ENCODE measurements at regions not wholly inside any gene's neighbourhood (a gene's known extent, or its start where the extent isn't known, plus 50 kb on each side); places are given as distances from the start of the nearest gene placed in this dataset.
"Not testable (repeated sequence)": the region's sequence is repeated elsewhere in the genome, so short reads cannot be mapped to it uniquely, and the experiment has no call there.

DNA sequence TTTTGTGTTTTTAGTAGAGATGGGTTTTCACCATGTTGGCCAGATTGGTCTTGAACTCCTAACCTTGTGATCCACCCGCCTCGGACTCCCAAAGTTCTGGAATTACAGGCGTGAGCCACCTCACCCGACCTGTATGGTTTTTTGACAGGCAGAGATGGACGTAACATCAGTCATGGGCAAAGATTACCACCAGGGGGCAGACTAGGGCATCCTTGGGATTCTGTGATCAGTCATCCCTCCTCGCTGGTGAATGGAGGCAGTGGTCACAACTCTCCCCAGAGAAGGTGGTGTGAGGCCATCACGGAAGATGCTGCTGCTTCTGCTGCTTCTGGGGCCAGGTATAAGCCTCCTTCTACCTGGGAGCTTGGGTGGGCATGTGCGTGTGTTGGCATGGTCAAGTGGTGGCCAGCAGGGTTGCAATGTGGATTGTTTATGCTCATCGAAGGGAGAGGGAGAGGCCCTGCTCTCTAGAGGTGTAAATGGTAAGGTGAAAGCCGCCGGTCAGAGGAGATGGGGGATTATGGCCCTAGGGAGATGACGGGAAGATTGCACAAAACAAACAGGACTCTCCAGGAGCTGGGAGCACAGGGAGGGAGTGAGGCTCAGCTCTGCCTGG is 122.7 kb upstream of the PRSS1 start:
- TF ChIP-seq, protein P1, sequence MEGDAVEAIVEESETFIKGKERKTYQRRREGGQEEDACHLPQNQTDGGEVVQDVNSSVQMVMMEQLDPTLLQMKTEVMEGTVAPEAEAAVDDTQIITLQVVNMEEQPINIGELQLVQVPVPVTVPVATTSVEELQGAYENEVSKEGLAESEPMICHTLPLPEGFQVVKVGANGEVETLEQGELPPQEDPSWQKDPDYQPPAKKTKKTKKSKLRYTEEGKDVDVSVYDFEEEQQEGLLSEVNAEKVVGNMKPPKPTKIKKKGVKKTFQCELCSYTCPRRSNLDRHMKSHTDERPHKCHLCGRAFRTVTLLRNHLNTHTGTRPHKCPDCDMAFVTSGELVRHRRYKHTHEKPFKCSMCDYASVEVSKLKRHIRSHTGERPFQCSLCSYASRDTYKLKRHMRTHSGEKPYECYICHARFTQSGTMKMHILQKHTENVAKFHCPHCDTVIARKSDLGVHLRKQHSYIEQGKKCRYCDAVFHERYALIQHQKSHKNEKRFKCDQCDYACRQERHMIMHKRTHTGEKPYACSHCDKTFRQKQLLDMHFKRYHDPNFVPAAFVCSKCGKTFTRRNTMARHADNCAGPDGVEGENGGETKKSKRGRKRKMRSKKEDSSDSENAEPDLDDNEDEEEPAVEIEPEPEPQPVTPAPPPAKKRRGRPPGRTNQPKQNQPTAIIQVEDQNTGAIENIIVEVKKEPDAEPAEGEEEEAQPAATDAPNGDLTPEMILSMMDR (conservative IDR thresholded peaks at IDR 0.05; ENCODE audit: low read length), result peak; percentile 58
- TF ChIP-seq EZH2phosphoT487 (IDR thresholded peaks at IDR 0.05; ENCODE audit: borderline replicate concordance), result no peak
- Histone ChIP-seq H3K27me3 (ENCODE audit: insufficient read depth, low read length, poor library complexity, severe bottlenecking) (peaks cover 7% of the 10 kb centered on the region), H3K4me3 (ENCODE audit: low read length, poor library complexity, severe bottlenecking) (peak overlapping the region; percentile 95), H4K20me1 (ENCODE audit: insufficient read depth, low read length, poor library complexity, severe bottlenecking) (no peaks in the 10 kb centered on the region), H3K9me3 (ENCODE audit: insufficient read depth, low read depth, low read length) (no peaks in the 10 kb centered on the region), H3K9me2 (replicated peaks; ENCODE audit: low read depth, low read length) (no peaks in the 10 kb centered on the region), H3F3A (ENCODE audit: low read depth) (no peaks in the 10 kb centered on the region), H2AFZ (ENCODE audit: low read length) (no peak overlapping the region), H3K9ac (ENCODE audit: low read depth, low read length, poor library complexity, severe bottlenecking) (peak overlapping the region; percentile 99), H3K4me1 (ENCODE audit: insufficient read depth, low read length, poor library complexity, severe bottlenecking) (peaks cover 26% of the 10 kb centered on the region), H3K36me3 (ENCODE audit: insufficient read depth, low read length) (peaks cover 7% of the 10 kb centered on the region; the same call in 1 of the 2 replicates), H3K4me2 (ENCODE audit: low read depth, low read length, poor library complexity, severe bottlenecking) (peak overlapping the region; percentile 75), H3K79me2 (ENCODE audit: insufficient read depth, low read length) (peaks cover 32% of the 10 kb centered on the region)

DNA sequence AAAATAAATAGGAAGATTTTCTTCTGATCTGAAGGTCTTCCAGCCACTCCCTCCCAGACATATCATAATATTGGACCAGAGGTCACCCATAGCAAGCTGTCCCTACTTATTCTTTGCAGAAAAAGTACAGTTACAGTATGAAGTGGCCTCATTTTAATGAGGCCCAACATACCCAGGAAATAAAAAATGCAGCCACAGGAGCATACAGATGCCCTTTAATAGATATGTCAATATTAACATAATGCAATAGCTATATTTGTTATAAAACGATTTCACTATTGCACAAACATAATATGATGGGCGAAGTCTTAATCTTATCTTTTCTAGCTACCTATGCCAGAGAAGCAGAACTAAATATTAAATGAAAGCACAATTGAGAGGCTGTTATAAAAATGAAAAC is 124.1 kb upstream of the PRSS1 start:
- H3K9me3 ChIP-seq (ENCODE audit: insufficient read depth, low read depth, low read length); H4K20me1 ChIP-seq (ENCODE audit: insufficient read depth, low read length, poor library complexity, severe bottlenecking); H3K36me3 ChIP-seq (ENCODE audit: insufficient read depth, low read length); H3K27me3 ChIP-seq (ENCODE audit: insufficient read depth, low read length, poor library complexity, severe bottlenecking); H2AFZ ChIP-seq (ENCODE audit: low read length); H3F3A ChIP-seq (ENCODE audit: low read depth); H3K9me2 ChIP-seq (replicated peaks; ENCODE audit: low read depth, low read length): not testable (repeated sequence)
- peak overlapping the region; percentile 95 for H3K4me3 ChIP-seq (ENCODE audit: low read length, poor library complexity, severe bottlenecking)
- peaks cover 28% of the 10 kb centered on the region for H3K4me1 ChIP-seq (ENCODE audit: insufficient read depth, low read length, poor library complexity, severe bottlenecking)
- H3K4me2 ChIP-seq (ENCODE audit: low read depth, low read length, poor library complexity, severe bottlenecking), result peak overlapping the region; percentile 75
- H3K79me2 ChIP-seq (ENCODE audit: insufficient read depth, low read length), result peaks cover 32% of the 10 kb centered on the region
- H3K9ac ChIP-seq (ENCODE audit: low read depth, low read length, poor library complexity, severe bottlenecking), result peak overlapping the region; percentile 99

DNA sequence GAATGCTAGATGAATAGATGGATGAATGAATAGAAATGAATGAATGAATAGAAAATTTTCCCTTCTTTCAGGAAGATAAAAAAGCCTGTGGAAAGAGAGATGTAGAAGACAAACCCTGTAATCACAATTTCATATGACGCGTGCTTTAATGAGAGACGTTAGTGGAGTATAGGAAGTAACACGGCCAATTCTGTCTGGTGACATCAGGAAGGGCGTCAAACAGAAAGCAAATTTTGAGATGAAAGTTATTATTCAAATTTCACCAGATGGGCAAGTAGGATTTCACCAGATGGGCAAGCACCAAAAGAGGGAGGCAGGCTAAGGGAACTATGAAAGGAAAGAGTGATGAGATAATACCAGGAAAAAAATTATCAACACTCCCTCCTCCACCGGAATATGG is 128.9 kb upstream of the PRSS1 start:
- no peaks in the 10 kb centered on the region for H3K36me3 ChIP-seq (ENCODE audit: insufficient read depth, low read length)
- H3K9me3 ChIP-seq (ENCODE audit: insufficient read depth, low read depth, low read length), result no peaks in the 10 kb centered on the region
- H3K9me2 ChIP-seq (replicated peaks; ENCODE audit: low read depth, low read length), result no peaks in the 10 kb centered on the region
- H3K4me2 ChIP-seq (ENCODE audit: low read depth, low read length, poor library complexity, severe bottlenecking), result no peak overlapping the region
- no peak overlapping the region for H3K4me3 ChIP-seq (ENCODE audit: low read length, poor library complexity, severe bottlenecking)
- H3K4me1 ChIP-seq (ENCODE audit: insufficient read depth, low read length, poor library complexity, severe bottlenecking), result peaks cover 51% of the 10 kb centered on the region
- no peaks in the 10 kb centered on the region for H4K20me1 ChIP-seq (ENCODE audit: insufficient read depth, low read length, poor library complexity, severe bottlenecking)
- TF ChIP-seq, protein P1 (conservative IDR thresholded peaks at IDR 0.05; ENCODE audit: low read length), result no peak
- no peak for TF ChIP-seq EZH2phosphoT487 (IDR thresholded peaks at IDR 0.05; ENCODE audit: borderline replicate concordance)
- H3F3A ChIP-seq (ENCODE audit: low read depth), result no peaks in the 10 kb centered on the region
- H2AFZ ChIP-seq (ENCODE audit: low read length), result no peak overlapping the region
- no peak overlapping the region for H3K9ac ChIP-seq (ENCODE audit: low read depth, low read length, poor library complexity, severe bottlenecking)
- H3K79me2 ChIP-seq (ENCODE audit: insufficient read depth, low read length), result peaks cover 13% of the 10 kb centered on the region
- no peaks in the 10 kb centered on the region for H3K27me3 ChIP-seq (ENCODE audit: insufficient read depth, low read length, poor library complexity, severe bottlenecking)

All from Loucy (cell line).